Mesodermal cell (in vitro differentiated cells): ENCODE measurements at regions not wholly inside any gene's neighbourhood (a gene's known extent, or its start where the extent isn't known, plus 50 kb on each side); places are given as distances from the start of the nearest gene placed in this dataset.

Experiments
- H3K27ac ChIP-seq: 2 replicates; pipeline ENCODE4 v1.7.0; 2013; ENCODE audit warnings: mild to moderate bottlenecking, low read depth, low read length, moderate library complexity; ENCODE audit not compliant: severe bottlenecking
- H3K36me3 ChIP-seq: 2 replicates; pipeline ENCODE4 v1.7.1; 2013; ENCODE audit warnings: mild to moderate bottlenecking, low read length, moderate library complexity; ENCODE audit not compliant: control insufficient read depth, insufficient read depth
- H3K4me1 ChIP-seq: one replicate; pipeline ENCODE4 v1.7.1; 2013; ENCODE audit warnings: mild to moderate bottlenecking, low read length; ENCODE audit not compliant: insufficient read depth, control insufficient read depth, poor library complexity, severe bottlenecking
- H3K4me3 ChIP-seq: 2 replicates; pipeline ENCODE4 v1.7.0; 2013; ENCODE audit warnings: low read length, control low read depth, mild to moderate bottlenecking; ENCODE audit not compliant: insufficient read depth, poor library complexity, severe bottlenecking; ENCODE audit errors: extremely low read depth
- H3K9me3 ChIP-seq: 2 replicates; pipeline ENCODE4 v1.7.1; 2013; ENCODE audit warnings: mild to moderate bottlenecking, low read length, moderate library complexity; ENCODE audit not compliant: control insufficient read depth
- WGBS, 2 experiments: methylation state at CpG; one replicate each; pipeline ENCODE4 v1.1.5; 2013; ENCODE audit warnings: missing lambda C conversion rate in 2 of 2; ENCODE audit not compliant: insufficient coverage in 2 of 2; 5-methylcytosine and 5-hydroxymethylcytosine counted together

DNA sequence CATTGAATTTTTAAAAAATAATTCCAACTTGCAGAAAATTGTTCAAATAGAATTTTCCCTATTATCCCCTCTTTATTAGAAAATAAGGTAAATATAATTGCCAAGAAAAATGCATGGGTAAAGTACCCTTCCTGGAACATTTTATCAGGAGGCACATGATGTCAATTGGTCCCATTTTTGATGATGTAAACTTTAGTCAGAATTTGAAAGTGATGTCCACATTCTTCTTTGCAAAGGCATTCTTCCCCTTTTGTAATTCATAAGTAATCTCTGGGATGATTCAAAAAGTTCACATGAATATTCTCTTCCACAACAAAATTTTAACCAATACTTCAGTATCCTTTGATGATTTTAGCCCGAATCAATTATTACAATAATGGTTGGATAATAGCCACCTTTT is 86.9 kb upstream of the ANO3 start:
- H3K9me3 ChIP-seq, result no peaks in the 10 kb centered on the region
- H3K4me3 ChIP-seq, result no peak overlapping the region
- no peaks in the 10 kb centered on the region for H3K36me3 ChIP-seq
- H3K27ac ChIP-seq, result no peak overlapping the region
- no peaks in the 10 kb centered on the region for H3K4me1 ChIP-seq
- no CpG with 5 or more reads among the region's 1 CpG for WGBS, 2 experiments

DNA sequence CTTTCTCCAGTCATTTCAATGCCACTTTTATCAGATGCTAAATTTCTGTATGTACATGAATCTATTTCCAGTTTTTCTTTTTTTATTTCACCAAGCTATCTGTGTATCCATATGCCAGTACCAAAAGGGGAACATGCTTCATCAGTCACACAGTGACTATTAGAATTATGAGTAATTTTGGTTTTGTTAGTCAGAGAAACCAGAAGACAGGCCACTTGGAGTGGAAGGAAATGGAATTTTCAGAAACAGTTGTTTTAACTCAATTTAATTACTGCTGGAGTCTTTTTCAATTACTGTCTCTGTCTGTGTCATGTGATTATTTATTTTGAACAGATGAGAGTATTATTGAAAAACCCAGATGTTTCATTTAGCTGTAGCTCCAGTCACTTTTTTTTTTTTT is 84.6 kb upstream of the ANO3 start:
- H3K36me3 ChIP-seq, result no peaks in the 10 kb centered on the region
- H3K9me3 ChIP-seq, result no peaks in the 10 kb centered on the region
- no peak overlapping the region for H3K27ac ChIP-seq
- H3K4me1 ChIP-seq, result no peaks in the 10 kb centered on the region
- no peak overlapping the region for H3K4me3 ChIP-seq

DNA sequence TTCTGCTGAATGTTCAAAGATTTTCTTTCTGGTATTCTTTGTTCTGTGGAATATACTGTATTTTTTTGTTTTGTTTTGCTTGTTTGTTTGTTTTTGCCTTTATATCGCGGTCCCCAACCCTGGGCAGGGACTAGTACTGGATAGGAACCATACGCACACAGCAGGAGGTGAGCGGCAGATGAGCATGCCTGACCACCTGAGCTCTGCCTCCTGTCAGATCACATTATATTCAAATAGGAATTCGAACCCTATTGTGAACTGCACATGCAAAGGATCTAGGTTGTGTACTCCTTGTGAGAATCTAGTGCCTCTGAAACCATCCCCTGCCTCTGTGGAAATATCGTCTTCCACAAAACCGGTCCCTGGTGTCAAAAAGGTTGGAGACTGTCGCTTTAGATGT is 83.3 kb upstream of the ANO3 start:
- Histone ChIP-seq H3K27ac (no peak overlapping the region), H3K36me3 (no peaks in the 10 kb centered on the region), H3K4me3 (no peak overlapping the region), H3K4me1 (no peaks in the 10 kb centered on the region), H3K9me3 (no peaks in the 10 kb centered on the region)
- WGBS, 2 experiments, result 89 to 92% methylated on average over 3 to 5 of the region's 8 CpGs

DNA sequence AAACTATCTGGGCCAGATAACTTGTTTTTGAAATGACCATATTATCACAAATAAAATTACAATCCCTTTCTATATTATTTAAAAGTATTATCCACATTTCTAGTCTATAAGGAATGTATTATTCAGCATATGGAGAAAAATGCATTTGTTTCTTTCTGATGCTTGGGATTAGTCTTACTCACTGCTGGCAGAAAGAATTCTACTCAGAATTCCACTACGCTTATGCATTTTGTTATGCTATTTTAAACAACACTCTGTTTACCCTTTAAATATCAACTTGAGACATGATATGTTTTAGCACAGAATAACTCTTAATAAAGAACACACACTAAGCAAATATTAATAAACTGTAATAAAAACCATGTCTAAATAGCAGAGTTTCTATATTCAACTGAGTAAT is 77.6 kb upstream of the ANO3 start:
- no CpG with 5 or more reads among the region's 1 CpG for WGBS, 2 experiments
- Histone ChIP-seq H3K4me1 (no peaks in the 10 kb centered on the region), H3K9me3 (no peaks in the 10 kb centered on the region), H3K36me3 (no peaks in the 10 kb centered on the region), H3K27ac (no peak overlapping the region), H3K4me3 (no peak overlapping the region)

DNA sequence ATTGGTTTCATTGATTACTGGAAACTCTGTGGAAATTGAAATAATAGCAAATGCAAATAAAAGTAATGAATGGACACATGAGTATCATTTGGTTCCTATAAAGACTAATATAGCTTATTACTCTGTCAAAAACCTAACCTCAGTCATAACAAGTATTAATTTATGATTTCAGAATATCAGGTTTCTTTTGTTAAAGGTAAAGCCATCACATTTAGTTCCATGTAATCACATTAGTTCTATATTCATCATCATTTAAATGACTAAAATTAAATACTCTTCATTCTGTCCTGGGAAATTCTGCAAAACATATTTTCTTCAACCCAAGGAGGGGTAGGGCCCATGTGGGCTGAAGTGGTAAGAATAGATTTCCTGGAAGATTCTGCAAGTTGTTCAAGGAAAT is 68.2 kb upstream of the ANO3 start:
- H3K27ac ChIP-seq, result no peak overlapping the region
- H3K9me3 ChIP-seq, result no peaks in the 10 kb centered on the region
- no peak overlapping the region for H3K4me3 ChIP-seq
- H3K4me1 ChIP-seq, result no peaks in the 10 kb centered on the region
- H3K36me3 ChIP-seq, result no peaks in the 10 kb centered on the region

DNA sequence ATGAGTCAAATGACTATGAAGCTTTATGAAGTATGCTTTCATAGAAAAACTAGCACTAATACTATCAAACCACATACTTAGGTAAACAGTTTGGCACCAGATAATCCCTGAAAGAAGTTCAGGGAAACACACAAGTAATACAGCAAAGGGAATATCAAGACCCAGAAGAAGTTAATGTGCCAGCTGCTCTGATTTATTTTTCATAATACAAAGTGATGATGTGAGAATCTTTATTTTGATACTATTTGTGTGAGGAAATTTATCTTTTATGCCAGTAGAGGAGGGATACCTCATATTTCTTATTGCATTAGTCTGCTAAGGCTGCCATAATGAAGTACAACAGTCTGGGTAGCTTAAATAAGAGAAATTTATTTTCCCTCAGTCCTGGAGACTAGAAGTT is 67.7 kb upstream of the ANO3 start:
- Histone ChIP-seq H3K36me3 (no peaks in the 10 kb centered on the region), H3K9me3 (no peaks in the 10 kb centered on the region), H3K4me3 (no peak overlapping the region)

DNA sequence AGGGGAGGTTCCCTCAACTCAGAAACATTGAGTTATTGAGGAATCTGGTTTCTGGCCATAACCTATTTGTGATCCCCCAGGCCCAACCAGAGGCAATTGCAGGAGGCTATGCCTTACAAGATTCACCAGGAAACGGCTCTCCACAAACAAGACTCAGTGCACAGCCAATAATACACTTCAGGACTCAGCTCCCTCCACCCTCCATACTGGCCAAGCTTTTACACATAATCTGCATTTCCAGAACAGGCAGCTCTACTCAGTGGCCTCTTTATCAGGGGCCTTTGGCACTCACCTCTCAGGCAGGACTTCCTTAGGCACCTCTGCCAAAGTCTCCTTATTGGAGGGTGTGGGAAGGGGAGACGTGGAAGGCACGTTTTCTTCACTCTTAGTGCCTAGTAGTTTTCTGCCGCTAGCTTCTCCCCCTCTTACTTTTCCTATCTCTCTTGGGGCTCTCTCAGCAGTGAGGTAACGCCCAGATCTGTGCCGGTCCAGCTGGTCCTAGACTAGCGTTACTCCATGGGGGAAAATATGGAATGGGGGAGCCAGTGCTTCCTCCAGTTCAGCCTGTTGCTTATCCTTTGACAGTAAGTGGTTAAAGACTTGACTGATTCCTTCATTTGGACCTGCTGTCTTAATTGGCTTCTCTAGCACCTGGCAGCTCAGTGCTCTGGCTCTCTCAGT is 62.8 kb upstream of the ANO3 start:
- Histone ChIP-seq H3K36me3 (no peaks in the 10 kb centered on the region), H3K27ac (no peak overlapping the region), H3K9me3 (no peaks in the 10 kb centered on the region), H3K4me1 (no peaks in the 10 kb centered on the region), H3K4me3 (no peak overlapping the region)
- WGBS, 2 experiments, result 100% methylated on average over 1 to 3 of the region's 7 CpGs

More for the DNA sequence above, 67.7 kb upstream of the ANO3 start:
- H3K27ac ChIP-seq, result no peak overlapping the region
- H3K4me1 ChIP-seq, result no peaks in the 10 kb centered on the region

DNA sequence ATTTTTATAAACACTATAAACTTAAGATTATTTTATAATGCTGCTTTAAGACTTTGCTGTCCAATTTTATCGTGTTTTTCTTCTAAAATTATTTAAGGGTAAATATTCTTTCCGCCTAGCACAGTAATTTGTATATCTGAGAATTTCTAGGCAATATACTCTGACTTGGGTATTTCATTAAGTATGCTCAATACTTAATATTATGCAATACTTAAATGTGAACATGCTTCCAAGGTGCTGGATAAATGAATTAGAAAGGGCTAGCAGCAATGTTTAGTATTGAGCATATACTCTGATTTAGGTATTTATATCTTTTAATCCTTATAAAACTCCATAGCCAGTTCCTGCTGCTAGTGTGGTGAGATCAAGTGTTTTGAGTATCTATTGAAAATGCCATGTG is 60.3 kb upstream of the ANO3 start:
- Histone ChIP-seq H3K4me3 (no peak overlapping the region), H3K36me3 (no peaks in the 10 kb centered on the region)
- no CpG with 5 or more reads among the region's 2 CpGs for WGBS, 2 experiments

DNA sequence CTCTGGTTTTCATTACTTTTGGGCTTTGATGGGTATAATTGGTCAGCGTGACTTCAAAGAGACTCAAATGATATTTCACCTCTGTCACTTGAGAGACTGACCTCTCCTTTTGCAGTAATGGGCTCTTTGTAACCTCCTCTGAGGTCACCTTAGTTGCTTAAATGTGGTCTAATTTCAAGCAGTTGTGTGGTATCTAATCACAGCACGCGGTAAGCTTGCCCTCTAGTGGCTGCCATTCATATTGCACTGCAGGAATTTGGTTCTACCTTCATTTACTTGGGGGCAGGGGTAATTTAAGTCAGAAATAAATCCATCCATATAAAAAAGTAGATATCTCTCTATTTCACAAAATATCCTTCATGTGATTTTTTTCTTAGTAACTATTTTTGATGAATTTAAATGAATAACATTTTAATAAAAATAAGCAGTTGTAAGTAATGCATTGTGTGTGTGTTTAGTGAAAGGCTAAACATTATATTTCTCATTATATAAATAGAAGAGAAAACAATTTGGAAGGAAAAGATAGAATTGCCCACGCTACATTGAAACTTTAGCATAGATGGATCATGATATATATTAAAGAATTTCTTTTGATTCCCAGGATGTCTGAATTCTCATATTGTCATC is 55.0 kb upstream of the ANO3 start:
- no peak overlapping the region for H3K4me3 ChIP-seq
- WGBS, 2 experiments, result 0% methylated on average over 2 of the region's 4 CpGs; no CpG with 5 or more reads in 1 of the 2 experiments
- no peaks in the 10 kb centered on the region for H3K4me1 ChIP-seq
- H3K27ac ChIP-seq, result no peak overlapping the region
- no peaks in the 10 kb centered on the region for H3K9me3 ChIP-seq
- H3K36me3 ChIP-seq, result no peaks in the 10 kb centered on the region

More for the DNA sequence above, 60.3 kb upstream of the ANO3 start:
- Histone ChIP-seq H3K4me1 (no peaks in the 10 kb centered on the region), H3K27ac (no peak overlapping the region), H3K9me3 (no peaks in the 10 kb centered on the region)

DNA sequence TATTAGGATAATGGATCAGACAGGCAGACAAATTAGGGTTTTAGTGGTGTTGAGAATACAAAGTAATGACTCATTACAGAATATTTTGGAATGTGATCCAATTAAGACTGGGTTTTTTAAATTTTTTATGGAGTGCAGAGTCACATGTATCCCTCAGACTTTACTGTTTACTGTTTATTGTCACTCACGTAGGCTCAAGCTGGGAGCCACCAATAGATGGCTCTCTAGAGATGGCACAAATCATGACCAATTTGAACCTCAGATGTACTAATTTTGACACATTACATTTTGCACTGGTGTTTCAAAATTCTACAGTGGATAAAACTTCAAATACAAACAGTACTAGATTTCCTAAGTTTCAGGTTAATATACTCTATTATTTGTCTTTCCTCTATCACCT is 53.6 kb upstream of the ANO3 start:
- no peaks in the 10 kb centered on the region for H3K4me1 ChIP-seq
- H3K9me3 ChIP-seq, result no peaks in the 10 kb centered on the region
- H3K36me3 ChIP-seq, result no peaks in the 10 kb centered on the region
- H3K27ac ChIP-seq, result no peak overlapping the region
- no peak overlapping the region for H3K4me3 ChIP-seq
- WGBS, 2 experiments, result 0 to 67% methylated on average over 1 of the region's 1 CpG
